ENCODE measurements at regions not wholly inside any gene's neighbourhood (a gene's known extent, or its start where the extent isn't known, plus 50 kb on each side); places are given as distances from the start of the nearest gene placed in this dataset.

DNA sequence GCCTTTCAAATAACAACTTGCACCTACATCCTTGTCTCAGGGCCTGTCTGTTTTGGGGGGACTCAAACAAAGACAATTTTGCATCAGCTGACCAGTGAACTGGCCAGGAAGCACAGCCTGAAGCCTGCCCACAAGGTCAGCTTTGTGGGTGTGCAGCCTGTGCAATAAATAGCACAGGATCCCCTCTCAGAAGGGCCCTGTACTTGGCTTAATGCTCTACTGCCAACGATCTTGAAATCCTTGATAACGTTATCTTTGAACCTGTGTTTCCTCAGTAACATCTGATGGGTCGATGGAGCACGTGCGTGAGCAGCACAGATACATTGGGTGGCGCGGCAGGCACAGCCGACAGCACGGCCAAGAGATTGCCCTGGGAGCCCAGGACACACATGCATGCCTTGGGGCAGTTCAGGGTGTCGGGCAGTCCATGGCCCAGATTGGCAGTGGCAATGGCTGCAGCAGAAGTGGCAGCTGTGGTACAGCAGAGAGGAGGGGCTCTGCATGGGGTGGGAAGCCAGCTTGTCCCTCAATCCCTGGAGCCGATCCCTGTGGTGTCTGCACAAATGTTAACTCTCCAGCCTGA is 58.8 kb upstream of the ATP6AP2 start:
- TF ChIP-seq, protein P1, sequence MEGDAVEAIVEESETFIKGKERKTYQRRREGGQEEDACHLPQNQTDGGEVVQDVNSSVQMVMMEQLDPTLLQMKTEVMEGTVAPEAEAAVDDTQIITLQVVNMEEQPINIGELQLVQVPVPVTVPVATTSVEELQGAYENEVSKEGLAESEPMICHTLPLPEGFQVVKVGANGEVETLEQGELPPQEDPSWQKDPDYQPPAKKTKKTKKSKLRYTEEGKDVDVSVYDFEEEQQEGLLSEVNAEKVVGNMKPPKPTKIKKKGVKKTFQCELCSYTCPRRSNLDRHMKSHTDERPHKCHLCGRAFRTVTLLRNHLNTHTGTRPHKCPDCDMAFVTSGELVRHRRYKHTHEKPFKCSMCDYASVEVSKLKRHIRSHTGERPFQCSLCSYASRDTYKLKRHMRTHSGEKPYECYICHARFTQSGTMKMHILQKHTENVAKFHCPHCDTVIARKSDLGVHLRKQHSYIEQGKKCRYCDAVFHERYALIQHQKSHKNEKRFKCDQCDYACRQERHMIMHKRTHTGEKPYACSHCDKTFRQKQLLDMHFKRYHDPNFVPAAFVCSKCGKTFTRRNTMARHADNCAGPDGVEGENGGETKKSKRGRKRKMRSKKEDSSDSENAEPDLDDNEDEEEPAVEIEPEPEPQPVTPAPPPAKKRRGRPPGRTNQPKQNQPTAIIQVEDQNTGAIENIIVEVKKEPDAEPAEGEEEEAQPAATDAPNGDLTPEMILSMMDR (IDR thresholded peaks at IDR 0.05; ENCODE audit: insufficient read depth, low read length), result no peak
- TF ChIP-seq POLR2AphosphoS5 (IDR thresholded peaks at IDR 0.05; ENCODE audit: low read depth), result no peak
- TF ChIP-seq GABPA (IDR thresholded peaks at IDR 0.05; ENCODE audit: low read depth), result no peak
- TF ChIP-seq SPI1 (IDR thresholded peaks at IDR 0.05; ENCODE audit: borderline replicate concordance, low read depth), result no peak
